ENCODE measurements at regions not wholly inside any gene's neighbourhood (a gene's known extent, or its start where the extent isn't known, plus 50 kb on each side); places are given as distances from the start of the nearest gene placed in this dataset.

DNA sequence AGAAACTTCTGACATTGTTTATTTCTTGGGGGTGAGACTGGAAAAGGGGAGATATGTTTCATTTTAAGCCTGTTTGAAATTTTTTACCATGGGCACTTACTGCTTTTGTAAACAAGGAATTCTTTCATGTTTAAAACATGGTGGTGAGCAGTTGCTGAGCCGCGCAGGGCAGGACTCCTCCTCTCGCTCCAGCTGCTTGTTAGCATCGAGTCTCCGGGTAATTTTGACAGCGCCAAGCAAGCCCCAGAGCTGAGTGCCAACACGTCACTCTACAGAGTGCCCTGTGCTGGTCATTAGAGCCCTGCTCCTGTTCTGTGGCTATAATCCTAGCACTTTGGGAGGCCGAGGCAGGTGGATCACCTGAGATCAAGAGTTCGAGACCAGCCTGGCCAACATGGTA is 116.5 kb upstream of the MSX2 start:
- Mint-ChIP-seq H3K36me3 (no peaks in the 10 kb centered on the region), H3K27ac (no peak overlapping the region), H3K4me3 (no peak overlapping the region), H3K27me3 (no peaks in the 10 kb centered on the region), H3K9me3 (no peaks in the 10 kb centered on the region), H3K4me1 (ENCODE audit: unreplicated experiment) (peaks cover 20% of the 10 kb centered on the region)
- no peak for DNase-seq (ENCODE audit: extremely low spot score, unreplicated experiment)
- TF ChIP-seq, protein P1, sequence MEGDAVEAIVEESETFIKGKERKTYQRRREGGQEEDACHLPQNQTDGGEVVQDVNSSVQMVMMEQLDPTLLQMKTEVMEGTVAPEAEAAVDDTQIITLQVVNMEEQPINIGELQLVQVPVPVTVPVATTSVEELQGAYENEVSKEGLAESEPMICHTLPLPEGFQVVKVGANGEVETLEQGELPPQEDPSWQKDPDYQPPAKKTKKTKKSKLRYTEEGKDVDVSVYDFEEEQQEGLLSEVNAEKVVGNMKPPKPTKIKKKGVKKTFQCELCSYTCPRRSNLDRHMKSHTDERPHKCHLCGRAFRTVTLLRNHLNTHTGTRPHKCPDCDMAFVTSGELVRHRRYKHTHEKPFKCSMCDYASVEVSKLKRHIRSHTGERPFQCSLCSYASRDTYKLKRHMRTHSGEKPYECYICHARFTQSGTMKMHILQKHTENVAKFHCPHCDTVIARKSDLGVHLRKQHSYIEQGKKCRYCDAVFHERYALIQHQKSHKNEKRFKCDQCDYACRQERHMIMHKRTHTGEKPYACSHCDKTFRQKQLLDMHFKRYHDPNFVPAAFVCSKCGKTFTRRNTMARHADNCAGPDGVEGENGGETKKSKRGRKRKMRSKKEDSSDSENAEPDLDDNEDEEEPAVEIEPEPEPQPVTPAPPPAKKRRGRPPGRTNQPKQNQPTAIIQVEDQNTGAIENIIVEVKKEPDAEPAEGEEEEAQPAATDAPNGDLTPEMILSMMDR (conservative IDR thresholded peaks at IDR 0.05) = no peak

DNA sequence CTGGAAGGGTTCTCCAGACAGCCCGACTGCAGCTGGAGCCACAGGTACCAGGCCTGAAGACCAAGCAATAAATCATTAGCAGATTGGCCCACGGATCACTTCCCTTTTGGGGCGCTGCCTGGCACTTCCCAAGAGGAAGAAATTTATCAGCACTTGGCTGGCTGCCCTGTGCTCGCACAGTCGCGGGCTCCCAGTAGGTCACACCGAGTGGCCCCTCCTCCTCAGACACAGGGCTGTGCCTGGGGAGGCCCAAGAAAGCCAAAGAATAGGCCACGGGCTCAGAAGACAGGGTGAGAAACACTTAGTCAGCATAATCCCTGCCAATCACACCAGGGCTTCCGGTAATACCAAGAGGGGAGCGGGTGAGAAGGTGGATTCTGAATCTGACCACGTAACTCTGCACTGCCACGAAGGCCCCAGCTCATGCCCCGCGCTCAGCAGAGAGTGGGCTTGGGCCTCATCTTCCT is 115.7 kb upstream of the MSX2 start:
- Mint-ChIP-seq H3K27me3 (no peaks in the 10 kb centered on the region), H3K4me3 (no peak overlapping the region), H3K36me3 (no peaks in the 10 kb centered on the region), H3K4me1 (ENCODE audit: unreplicated experiment) (peaks cover 25% of the 10 kb centered on the region), H3K27ac (no peak overlapping the region), H3K9me3 (no peaks in the 10 kb centered on the region)
- TF ChIP-seq, protein P1 (conservative IDR thresholded peaks at IDR 0.05) = no peak
- no peak for DNase-seq (ENCODE audit: extremely low spot score, unreplicated experiment)

DNA sequence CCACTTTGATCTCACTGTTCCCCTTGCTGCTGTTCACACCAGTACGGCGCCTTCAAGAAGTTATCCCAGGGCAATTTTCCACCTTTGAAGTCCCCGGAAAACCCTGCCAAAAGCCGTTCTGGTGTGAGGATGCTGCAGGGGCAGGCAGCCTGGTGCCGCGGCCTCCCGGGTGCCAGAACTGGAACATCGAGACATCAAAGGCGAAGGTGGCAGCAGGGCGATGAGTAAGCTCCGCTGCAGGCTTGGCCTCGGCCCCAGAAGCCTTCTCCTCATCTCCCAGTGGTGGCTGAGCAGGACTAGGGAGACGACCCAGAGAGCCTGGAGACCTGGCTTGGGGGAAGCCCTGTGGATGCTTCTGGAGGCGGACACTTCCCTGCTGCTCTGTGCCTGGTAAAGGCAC is 115.3 kb upstream of the MSX2 start:
- H3K36me3 Mint-ChIP-seq = no peaks in the 10 kb centered on the region
- no peak for DNase-seq (ENCODE audit: extremely low spot score, unreplicated experiment)
- H3K4me3 Mint-ChIP-seq = no peak overlapping the region
- TF ChIP-seq, protein P1 (conservative IDR thresholded peaks at IDR 0.05) = no peak
- peaks cover 25% of the 10 kb centered on the region for H3K4me1 Mint-ChIP-seq (ENCODE audit: unreplicated experiment)
- no peak overlapping the region for H3K27ac Mint-ChIP-seq
- no peaks in the 10 kb centered on the region for H3K27me3 Mint-ChIP-seq
- H3K9me3 Mint-ChIP-seq = no peaks in the 10 kb centered on the region

DNA sequence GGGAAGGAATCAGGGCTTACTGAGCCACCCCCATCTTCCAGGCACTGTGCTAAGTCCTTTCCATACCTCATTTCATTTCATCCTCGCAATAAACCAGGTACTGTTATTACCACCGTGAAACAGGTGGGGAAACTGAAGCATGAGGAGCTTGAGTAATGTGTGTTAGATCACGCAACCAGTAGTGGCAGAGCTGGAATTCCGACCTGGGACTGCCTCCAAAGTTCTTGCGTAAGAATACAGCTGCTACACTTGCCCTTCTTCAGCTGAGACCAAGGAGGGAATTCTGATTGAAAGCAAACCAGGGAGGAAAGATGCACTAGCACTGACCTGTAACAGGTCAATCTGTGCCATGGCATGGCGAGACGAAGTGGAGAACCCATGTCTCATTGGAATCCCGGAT is 113.4 kb upstream of the MSX2 start:
- Mint-ChIP-seq H3K9me3 (peaks cover 4% of the 10 kb centered on the region), H3K4me3 (no peak overlapping the region), H3K27me3 (no peaks in the 10 kb centered on the region), H3K27ac (no peak overlapping the region), H3K36me3 (no peaks in the 10 kb centered on the region), H3K4me1 (ENCODE audit: unreplicated experiment) (peaks cover 30% of the 10 kb centered on the region)
- no peak for DNase-seq (ENCODE audit: extremely low spot score, unreplicated experiment)
- TF ChIP-seq, protein P1 (conservative IDR thresholded peaks at IDR 0.05) = no peak

DNA sequence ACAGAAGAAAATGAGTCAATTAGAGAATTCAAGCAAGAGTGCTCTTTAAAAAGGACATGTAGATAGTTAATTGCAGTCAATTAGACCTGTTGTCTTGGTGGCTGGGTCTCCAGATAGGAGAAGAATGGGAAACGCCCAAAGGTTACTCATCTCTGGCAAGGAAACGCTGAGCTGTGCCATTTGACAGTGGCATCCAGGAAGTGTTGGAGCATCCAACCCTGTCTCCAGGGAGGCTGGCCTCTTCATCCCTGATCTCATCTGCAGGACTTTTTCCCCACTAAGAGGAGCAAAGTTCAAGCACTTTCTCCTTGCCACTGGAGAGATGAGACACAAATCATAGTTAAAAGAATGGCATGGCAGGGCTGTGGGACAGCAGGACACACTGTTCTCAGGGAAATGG is 111.7 kb upstream of the MSX2 start:
- Mint-ChIP-seq H3K4me1 (ENCODE audit: unreplicated experiment) (peaks cover 30% of the 10 kb centered on the region), H3K4me3 (no peak overlapping the region), H3K36me3 (no peaks in the 10 kb centered on the region), H3K27ac (peak overlapping the region; percentile 30), H3K9me3 (peaks cover 4% of the 10 kb centered on the region), H3K27me3 (no peaks in the 10 kb centered on the region)
- DNase-seq (ENCODE audit: extremely low spot score, unreplicated experiment) = no peak
- TF ChIP-seq, protein P1 (conservative IDR thresholded peaks at IDR 0.05) = no peak
